ENCODE measurements at regions not wholly inside any gene's neighbourhood (a gene's known extent, or its start where the extent isn't known, plus 50 kb on each side); places are given as distances from the start of the nearest gene placed in this dataset.

DNA sequence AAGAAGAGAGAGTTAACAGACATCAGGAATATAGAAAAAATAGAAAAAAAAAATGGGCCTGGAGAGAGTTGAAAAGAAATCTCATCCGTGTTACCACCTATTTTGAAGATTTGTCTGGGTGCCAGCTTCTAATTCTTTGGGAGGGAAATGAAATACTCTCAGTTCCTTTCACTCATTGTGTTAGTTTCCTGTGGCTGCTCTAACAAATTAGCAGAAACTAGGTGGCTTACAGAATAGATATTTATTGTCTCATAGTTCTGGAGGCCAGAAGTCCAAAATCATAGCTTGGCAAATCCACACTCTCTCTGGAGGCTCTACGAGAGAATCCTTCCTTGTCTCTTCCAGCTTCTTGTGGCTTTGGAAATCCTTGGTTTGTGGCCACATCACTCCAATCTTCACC lies 225.1 kb upstream of the BTBD3 start:
- H2AK5ac ChIP-seq (ENCODE audit: low read depth, low read length) = no peak overlapping the region
- H3K9ac ChIP-seq (ENCODE audit: low read depth, low read length) = no peak overlapping the region
- H3K4me3 ChIP-seq (ENCODE audit: insufficient read depth, low read depth, low read length) = no peak overlapping the region
- H3K27ac ChIP-seq (ENCODE audit: insufficient read depth, low read length) = no peak overlapping the region
- no peaks in the 10 kb centered on the region for H3K36me3 ChIP-seq (ENCODE audit: control insufficient read depth, insufficient read depth, low read length)
- no CpG with 5 or more reads among the region's 2 CpGs for WGBS, 2 experiments (ENCODE audit: extremely low coverage in 2 of 2, insufficient read length in 1 of 2)
- H3K4ac ChIP-seq (ENCODE audit: low read depth, low read length) = no peak overlapping the region
- no peak for ATAC-seq (ENCODE audit: low read depth)
- CTCF ChIA-PET = interaction anchor here (1.8 kb wide), 1 partner anchor 320 kb away, joined by 3 read pairs; no protein-coding TSS in a partner anchor
- in situ Hi-C loops (cut with MboI; ENCODE audit: low sequenced_read_pairs) (no loop called here), intact Hi-C loops (cut with micrococcal nuclease) (no loop called here), dilution Hi-C loops (cut with HindIII; ENCODE audit: low sequenced_read_pairs, unreplicated experiment) (no loop called here)
- no peak for DNase-seq
- H3K4me1 ChIP-seq (ENCODE audit: control insufficient read depth, insufficient read depth, low read length) = no peaks in the 10 kb centered on the region
- H3K27me3 ChIP-seq (ENCODE audit: control insufficient read depth, insufficient read depth, low read length) = peaks cover 2% of the 10 kb centered on the region; the same call in 1 of the 2 replicates
- no peak overlapping the region for H4K91ac ChIP-seq (ENCODE audit: insufficient read depth, low read depth, low read length)
- TF ChIP-seq MXI1 (IDR thresholded peaks at IDR 0.05; ENCODE audit: borderline replicate concordance, low read depth, low read length) (no peak), RCOR1 (IDR thresholded peaks at IDR 0.05; ENCODE audit: insufficient replicate concordance, low read length) (no peak), BHLHE40 (IDR thresholded peaks at IDR 0.05; ENCODE audit: low read depth, low read length) (no peak), NFE2L2 (IDR thresholded peaks at IDR 0.05; ENCODE audit: low read depth, low read length) (no peak), RFX5 (IDR thresholded peaks at IDR 0.05; ENCODE audit: low read depth, low read length) (no peak), CHD1 (IDR thresholded peaks at IDR 0.05; ENCODE audit: low read depth, low read length) (no peak), SMC3 (IDR thresholded peaks at IDR 0.05; ENCODE audit: low read depth, low read length) (no peak), MAZ (IDR thresholded peaks at IDR 0.05; ENCODE audit: borderline replicate concordance, low read depth, low read length) (no peak)
- TF ChIP-seq, protein P1, sequence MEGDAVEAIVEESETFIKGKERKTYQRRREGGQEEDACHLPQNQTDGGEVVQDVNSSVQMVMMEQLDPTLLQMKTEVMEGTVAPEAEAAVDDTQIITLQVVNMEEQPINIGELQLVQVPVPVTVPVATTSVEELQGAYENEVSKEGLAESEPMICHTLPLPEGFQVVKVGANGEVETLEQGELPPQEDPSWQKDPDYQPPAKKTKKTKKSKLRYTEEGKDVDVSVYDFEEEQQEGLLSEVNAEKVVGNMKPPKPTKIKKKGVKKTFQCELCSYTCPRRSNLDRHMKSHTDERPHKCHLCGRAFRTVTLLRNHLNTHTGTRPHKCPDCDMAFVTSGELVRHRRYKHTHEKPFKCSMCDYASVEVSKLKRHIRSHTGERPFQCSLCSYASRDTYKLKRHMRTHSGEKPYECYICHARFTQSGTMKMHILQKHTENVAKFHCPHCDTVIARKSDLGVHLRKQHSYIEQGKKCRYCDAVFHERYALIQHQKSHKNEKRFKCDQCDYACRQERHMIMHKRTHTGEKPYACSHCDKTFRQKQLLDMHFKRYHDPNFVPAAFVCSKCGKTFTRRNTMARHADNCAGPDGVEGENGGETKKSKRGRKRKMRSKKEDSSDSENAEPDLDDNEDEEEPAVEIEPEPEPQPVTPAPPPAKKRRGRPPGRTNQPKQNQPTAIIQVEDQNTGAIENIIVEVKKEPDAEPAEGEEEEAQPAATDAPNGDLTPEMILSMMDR (conservative IDR thresholded peaks at IDR 0.05; ENCODE audit: low read depth, low read length) = no peak
- H3K4me2 ChIP-seq (ENCODE audit: low read depth, low read length) = no peak overlapping the region
- no peaks in the 10 kb centered on the region for H4K20me1 ChIP-seq (ENCODE audit: insufficient read depth, low read length)
- H4K5ac ChIP-seq (ENCODE audit: low read depth, low read length) = no peak overlapping the region
- H2BK120ac ChIP-seq (ENCODE audit: low read depth, low read length) = no peak overlapping the region
- no peak overlapping the region for H2BK15ac ChIP-seq (ENCODE audit: low read depth, low read length)
- no peak overlapping the region for H3K23ac ChIP-seq (ENCODE audit: low read depth, low read length)
- H2AK9ac ChIP-seq (replicated peaks; ENCODE audit: low read depth, low read length, poor library complexity) = no peak overlapping the region
- no peak overlapping the region for H3K14ac ChIP-seq (replicated peaks; ENCODE audit: low read depth, low read length)
- POLR2A ChIA-PET (ENCODE audit: unreplicated experiment) = no interaction called here
- H2BK5ac ChIP-seq (ENCODE audit: low read depth, low read length, poor library complexity, severe bottlenecking) = no peak overlapping the region
- no peak overlapping the region for H3K56ac ChIP-seq (ENCODE audit: extremely low read depth, insufficient read depth, low read length)
- no TSS peak for BruUV-seq (replicated peaks)
- H3K9me3 ChIP-seq (ENCODE audit: control insufficient read depth, insufficient read depth, low read length) = no peaks in the 10 kb centered on the region
- no peak overlapping the region for H2BK20ac ChIP-seq (ENCODE audit: low read depth, low read length)
- H4K8ac ChIP-seq (ENCODE audit: low read depth in 2 of 2, low read length in 2 of 2) = no peak overlapping the region
- H3K79me1 ChIP-seq (ENCODE audit: low read depth in 1 of 2, low read length in 2 of 2) = no peaks in the 10 kb centered on the region
- no peaks in the 10 kb centered on the region for H3K9me1 ChIP-seq (ENCODE audit: insufficient read depth, low read length)
- H3K18ac ChIP-seq (ENCODE audit: low read depth, low read length) = no peak overlapping the region
- H2AFZ ChIP-seq (replicated peaks; ENCODE audit: low read length, poor library complexity) = no peak overlapping the region
